ENCODE measurements at regions not wholly inside any gene's neighbourhood (a gene's known extent, or its start where the extent isn't known, plus 50 kb on each side); places are given as distances from the start of the nearest gene placed in this dataset.

- no peak overlapping the region for H3K4me3 ChIP-seq (ENCODE audit: low read length in 2 of 2)
- Mint-ChIP-seq H3K27me3 (no peaks in the 10 kb centered on the region), H3K4me3 (no peak overlapping the region), H3K4me1 (no peaks in the 10 kb centered on the region), H3K36me3 (no peaks in the 10 kb centered on the region), H3K9me3 (peaks cover 0 to 6% (median 0%) of the 10 kb centered on the region in 8 donors), H3K27ac (no peak overlapping the region)
- H3K36me3 ChIP-seq (ENCODE audit: insufficient read depth, low read length): no peaks in the 10 kb centered on the region
- no peaks in the 10 kb centered on the region for H3K9me3 ChIP-seq (ENCODE audit: control insufficient read depth in 1 of 2, low read length in 2 of 2)
- POLR2A ChIA-PET (ENCODE audit: partially characterized antibody): no interaction called here
- CTCF ChIA-PET (ENCODE audit: partially characterized antibody): no interaction called here
- intact Hi-C loops (cut with micrococcal nuclease): no loop called here
- H3K27ac ChIP-seq (ENCODE audit: low read depth, low read length): no peak overlapping the region
- no peaks in the 10 kb centered on the region for H3K27me3 ChIP-seq (ENCODE audit: insufficient read depth, low read length)
- no peak for DNase-seq
- H3K4me1 ChIP-seq (ENCODE audit: insufficient read depth, low read length): no peaks in the 10 kb centered on the region
These were observed 514.3 kb upstream of the ADARB2 start for GRCh38 chr10:2251631-2252030.

- peaks cover 0 to 6% (median 0%) of the 10 kb centered on the region in 8 donors for H3K9me3 Mint-ChIP-seq
- H3K4me1 ChIP-seq (ENCODE audit: insufficient read depth, low read length): no peaks in the 10 kb centered on the region
- no peaks in the 10 kb centered on the region for H3K4me1 Mint-ChIP-seq
- CTCF ChIA-PET (ENCODE audit: partially characterized antibody): no interaction called here
- H3K36me3 Mint-ChIP-seq: no peaks in the 10 kb centered on the region
- no peaks in the 10 kb centered on the region for H3K27me3 ChIP-seq (ENCODE audit: insufficient read depth, low read length)
- no peak overlapping the region for H3K4me3 ChIP-seq (ENCODE audit: low read length in 2 of 2)
- no peak overlapping the region for H3K27ac Mint-ChIP-seq
- POLR2A ChIA-PET (ENCODE audit: partially characterized antibody): no interaction called here
- no peak overlapping the region for H3K27ac ChIP-seq (ENCODE audit: low read depth, low read length)
- no peak overlapping the region for H3K4me3 Mint-ChIP-seq
- no peak for DNase-seq
- intact Hi-C loops (cut with micrococcal nuclease): no loop called here
- H3K27me3 Mint-ChIP-seq: no peaks in the 10 kb centered on the region
- H3K9me3 ChIP-seq (ENCODE audit: control insufficient read depth in 1 of 2, low read length in 2 of 2): no peaks in the 10 kb centered on the region
- no peaks in the 10 kb centered on the region for H3K36me3 ChIP-seq (ENCODE audit: insufficient read depth, low read length)
These were observed 509.4 kb upstream of the ADARB2 start for GRCh38 chr10:2246747-2247146.

GRCh38 chr10:2245580-2245979 lies 508.3 kb upstream of the ADARB2 start:
- H3K27ac ChIP-seq (ENCODE audit: low read depth, low read length): no peak overlapping the region
- no peak for DNase-seq
- no peak overlapping the region for H3K4me3 ChIP-seq (ENCODE audit: low read length in 2 of 2)
- ChIA-PET CTCF (ENCODE audit: partially characterized antibody) (no interaction called here), POLR2A (ENCODE audit: partially characterized antibody) (no interaction called here)
- Mint-ChIP-seq H3K27me3 (no peaks in the 10 kb centered on the region), H3K4me1 (no peaks in the 10 kb centered on the region), H3K4me3 (no peak overlapping the region), H3K36me3 (no peaks in the 10 kb centered on the region), H3K27ac (no peak overlapping the region), H3K9me3 (peaks cover 0 to 6% (median 0%) of the 10 kb centered on the region in 8 donors)
- no peaks in the 10 kb centered on the region for H3K9me3 ChIP-seq (ENCODE audit: control insufficient read depth in 1 of 2, low read length in 2 of 2)
- no peaks in the 10 kb centered on the region for H3K4me1 ChIP-seq (ENCODE audit: insufficient read depth, low read length)
- intact Hi-C loops (cut with micrococcal nuclease): no loop called here
- H3K27me3 ChIP-seq (ENCODE audit: insufficient read depth, low read length): no peaks in the 10 kb centered on the region
- no peaks in the 10 kb centered on the region for H3K36me3 ChIP-seq (ENCODE audit: insufficient read depth, low read length)

- Histone ChIP-seq H3K9me3 (ENCODE audit: control insufficient read depth in 1 of 2, low read length in 2 of 2) (no peaks in the 10 kb centered on the region), H3K4me3 (ENCODE audit: low read length in 2 of 2) (no peak overlapping the region), H3K4me1 (ENCODE audit: insufficient read depth, low read length) (no peaks in the 10 kb centered on the region), H3K36me3 (ENCODE audit: insufficient read depth, low read length) (no peaks in the 10 kb centered on the region), H3K27ac (ENCODE audit: low read depth, low read length) (no peak overlapping the region), H3K27me3 (ENCODE audit: insufficient read depth, low read length) (no peaks in the 10 kb centered on the region)
- Mint-ChIP-seq H3K4me3 (no peak overlapping the region), H3K4me1 (no peaks in the 10 kb centered on the region), H3K27ac (no peak overlapping the region), H3K36me3 (no peaks in the 10 kb centered on the region), H3K27me3 (no peaks in the 10 kb centered on the region), H3K9me3 (peaks cover 0 to 3% (median 0%) of the 10 kb centered on the region in 8 donors)
- CTCF ChIA-PET (ENCODE audit: partially characterized antibody): no interaction called here
- DNase-seq: no peak
- intact Hi-C loops (cut with micrococcal nuclease): no loop called here
- POLR2A ChIA-PET (ENCODE audit: partially characterized antibody): no interaction called here
These were observed 507.1 kb upstream of the ADARB2 start for GRCh38 chr10:2244471-2244870.

GRCh38 chr10:2236876-2237275 lies 499.6 kb upstream of the ADARB2 start:
- H3K4me1 ChIP-seq (ENCODE audit: insufficient read depth, low read length): no peaks in the 10 kb centered on the region
- no peaks in the 10 kb centered on the region for H3K27me3 ChIP-seq (ENCODE audit: insufficient read depth, low read length)
- H3K27me3 Mint-ChIP-seq: no peaks in the 10 kb centered on the region
- no peak for DNase-seq
- ChIA-PET CTCF (ENCODE audit: partially characterized antibody) (no interaction called here), POLR2A (ENCODE audit: partially characterized antibody) (no interaction called here)
- no peaks in the 10 kb centered on the region for H3K9me3 ChIP-seq (ENCODE audit: control insufficient read depth in 1 of 2, low read length in 2 of 2)
- no peak overlapping the region for H3K4me3 ChIP-seq (ENCODE audit: low read length in 2 of 2)
- intact Hi-C loops (cut with micrococcal nuclease): no loop called here
- no peak overlapping the region for H3K4me3 Mint-ChIP-seq
- H3K36me3 Mint-ChIP-seq: no peaks in the 10 kb centered on the region
- no peak overlapping the region for H3K27ac ChIP-seq (ENCODE audit: low read depth, low read length)
- no peak overlapping the region for H3K27ac Mint-ChIP-seq
- peaks cover 0 to 3% (median 0%) of the 10 kb centered on the region in 8 donors for H3K9me3 Mint-ChIP-seq
- no peaks in the 10 kb centered on the region for H3K4me1 Mint-ChIP-seq
- H3K36me3 ChIP-seq (ENCODE audit: insufficient read depth, low read length): no peaks in the 10 kb centered on the region

- Mint-ChIP-seq H3K9me3 (peaks cover 0 to 3% (median 0%) of the 10 kb centered on the region in 8 donors), H3K27me3 (no peaks in the 10 kb centered on the region), H3K27ac (no peak overlapping the region), H3K4me1 (no peaks in the 10 kb centered on the region), H3K36me3 (no peaks in the 10 kb centered on the region), H3K4me3 (no peak overlapping the region)
- intact Hi-C loops (cut with micrococcal nuclease): no loop called here
- Histone ChIP-seq H3K36me3 (ENCODE audit: insufficient read depth, low read length) (no peaks in the 10 kb centered on the region), H3K27me3 (ENCODE audit: insufficient read depth, low read length) (no peaks in the 10 kb centered on the region), H3K4me1 (ENCODE audit: insufficient read depth, low read length) (no peaks in the 10 kb centered on the region), H3K9me3 (ENCODE audit: control insufficient read depth in 1 of 2, low read length in 2 of 2) (no peaks in the 10 kb centered on the region), H3K27ac (ENCODE audit: low read depth, low read length) (no peak overlapping the region), H3K4me3 (ENCODE audit: low read length in 2 of 2) (no peak overlapping the region)
- ChIA-PET POLR2A (ENCODE audit: partially characterized antibody) (no interaction called here), CTCF (ENCODE audit: partially characterized antibody) (no interaction called here)
- DNase-seq: no peak
These were observed 495.2 kb upstream of the ADARB2 start for GRCh38 chr10:2232479-2232878.

GRCh38 chr10:2230478-2230877 lies 493.2 kb upstream of the ADARB2 start:
- Histone ChIP-seq H3K36me3 (ENCODE audit: insufficient read depth, low read length) (no peaks in the 10 kb centered on the region), H3K27me3 (ENCODE audit: insufficient read depth, low read length) (no peaks in the 10 kb centered on the region), H3K4me1 (ENCODE audit: insufficient read depth, low read length) (no peaks in the 10 kb centered on the region), H3K27ac (ENCODE audit: low read depth, low read length) (no peak overlapping the region), H3K9me3 (ENCODE audit: control insufficient read depth in 1 of 2, low read length in 2 of 2) (no peaks in the 10 kb centered on the region), H3K4me3 (ENCODE audit: low read length in 2 of 2) (no peak overlapping the region)
- no peak overlapping the region for H3K4me3 Mint-ChIP-seq
- H3K27ac Mint-ChIP-seq: no peak overlapping the region
- no peaks in the 10 kb centered on the region for H3K36me3 Mint-ChIP-seq
- CTCF ChIA-PET (ENCODE audit: partially characterized antibody): no interaction called here
- POLR2A ChIA-PET (ENCODE audit: partially characterized antibody): no interaction called here
- H3K9me3 Mint-ChIP-seq: peaks cover 0 to 3% (median 0%) of the 10 kb centered on the region in 8 donors
- H3K27me3 Mint-ChIP-seq: no peaks in the 10 kb centered on the region
- H3K4me1 Mint-ChIP-seq: no peaks in the 10 kb centered on the region
- intact Hi-C loops (cut with micrococcal nuclease): no loop called here
- DNase-seq: no peak

- DNase-seq: no peak
- CTCF ChIA-PET (ENCODE audit: partially characterized antibody): no interaction called here
- Mint-ChIP-seq H3K27ac (no peak overlapping the region), H3K4me1 (no peaks in the 10 kb centered on the region), H3K36me3 (no peaks in the 10 kb centered on the region), H3K9me3 (peaks cover 0 to 3% (median 0%) of the 10 kb centered on the region in 8 donors), H3K27me3 (peaks cover 0 to 2% of the 10 kb centered on the region in 2 donors), H3K4me3 (no peak overlapping the region)
- intact Hi-C loops (cut with micrococcal nuclease): no loop called here
- no peak overlapping the region for H3K27ac ChIP-seq (ENCODE audit: low read depth, low read length)
- POLR2A ChIA-PET (ENCODE audit: partially characterized antibody): no interaction called here
- H3K27me3 ChIP-seq (ENCODE audit: insufficient read depth, low read length): no peaks in the 10 kb centered on the region
- no peaks in the 10 kb centered on the region for H3K9me3 ChIP-seq (ENCODE audit: control insufficient read depth in 1 of 2, low read length in 2 of 2)
- no peaks in the 10 kb centered on the region for H3K4me1 ChIP-seq (ENCODE audit: insufficient read depth, low read length)
- no peaks in the 10 kb centered on the region for H3K36me3 ChIP-seq (ENCODE audit: insufficient read depth, low read length)
- H3K4me3 ChIP-seq (ENCODE audit: low read length in 2 of 2): no peak overlapping the region
These were observed 491.1 kb upstream of the ADARB2 start for GRCh38 chr10:2228320-2228901.
